ENCODE measurements at regions not wholly inside any gene's neighbourhood (a gene's known extent, or its start where the extent isn't known, plus 50 kb on each side); places are given as distances from the start of the nearest gene placed in this dataset.
A peak's percentile ranks its signal among the peaks of the same experiment; 100 is the strongest.
"Not testable (repeated sequence)": the region's sequence is repeated elsewhere in the genome, so short reads cannot be mapped to it uniquely, and the experiment has no call there.

DNA sequence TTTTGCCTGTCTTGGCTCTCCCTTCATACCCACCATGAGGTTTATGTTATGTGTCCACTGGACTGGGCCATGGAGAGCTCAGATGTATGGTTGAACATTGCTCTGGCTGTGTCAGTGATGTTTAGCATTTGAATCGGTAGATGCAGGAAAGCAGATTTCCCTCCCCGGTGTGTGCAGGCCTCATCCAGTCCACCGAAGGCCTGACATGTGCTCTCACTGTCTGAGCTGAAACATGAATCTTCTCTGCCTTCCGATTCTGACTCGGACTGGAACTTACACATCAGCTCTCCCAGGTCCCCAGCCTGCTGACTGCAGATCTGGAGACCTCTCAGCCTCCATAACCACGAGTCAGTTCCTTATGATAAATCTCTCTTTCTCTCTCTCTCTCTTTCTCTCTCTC, 72.4 kb upstream of the SLC66A3 start:
- H3K36me3 Mint-ChIP-seq (ENCODE audit: low read depth) = no peaks in the 10 kb centered on the region
- H3K4me1 Mint-ChIP-seq = no peaks in the 10 kb centered on the region
- Histone ChIP-seq H3K27ac (ENCODE audit: low read depth, low read length) (no peak overlapping the region), H3K4me1 (ENCODE audit: control insufficient read depth, insufficient read depth, low read length) (no peaks in the 10 kb centered on the region), H3K9me3 (ENCODE audit: control insufficient read depth, low read length) (no peaks in the 10 kb centered on the region), H3K36me3 (ENCODE audit: control insufficient read depth, insufficient read depth, low read length) (no peaks in the 10 kb centered on the region), H3K27me3 (ENCODE audit: control insufficient read depth, insufficient read depth, low read length, poor library complexity, severe bottlenecking) (no peaks in the 10 kb centered on the region), H3K4me3 (ENCODE audit: low read length) (no peak overlapping the region), H3K9ac (ENCODE audit: extremely low read depth, low read length, poor library complexity, severe bottlenecking) (no peak overlapping the region)
- no peak for DNase-seq
- H3K9me3 Mint-ChIP-seq = no peaks in the 10 kb centered on the region
- 90 to 94% methylated on average over 5 to 6 of the region's 6 CpGs for WGBS, 2 experiments (ENCODE audit: insufficient coverage in 1 of 2, insufficient read length in 1 of 2)
- H3K4me3 Mint-ChIP-seq = no peak overlapping the region
- H3K27me3 Mint-ChIP-seq (ENCODE audit: insufficient read depth) = no peaks in the 10 kb centered on the region
- TF ChIP-seq, protein P1, sequence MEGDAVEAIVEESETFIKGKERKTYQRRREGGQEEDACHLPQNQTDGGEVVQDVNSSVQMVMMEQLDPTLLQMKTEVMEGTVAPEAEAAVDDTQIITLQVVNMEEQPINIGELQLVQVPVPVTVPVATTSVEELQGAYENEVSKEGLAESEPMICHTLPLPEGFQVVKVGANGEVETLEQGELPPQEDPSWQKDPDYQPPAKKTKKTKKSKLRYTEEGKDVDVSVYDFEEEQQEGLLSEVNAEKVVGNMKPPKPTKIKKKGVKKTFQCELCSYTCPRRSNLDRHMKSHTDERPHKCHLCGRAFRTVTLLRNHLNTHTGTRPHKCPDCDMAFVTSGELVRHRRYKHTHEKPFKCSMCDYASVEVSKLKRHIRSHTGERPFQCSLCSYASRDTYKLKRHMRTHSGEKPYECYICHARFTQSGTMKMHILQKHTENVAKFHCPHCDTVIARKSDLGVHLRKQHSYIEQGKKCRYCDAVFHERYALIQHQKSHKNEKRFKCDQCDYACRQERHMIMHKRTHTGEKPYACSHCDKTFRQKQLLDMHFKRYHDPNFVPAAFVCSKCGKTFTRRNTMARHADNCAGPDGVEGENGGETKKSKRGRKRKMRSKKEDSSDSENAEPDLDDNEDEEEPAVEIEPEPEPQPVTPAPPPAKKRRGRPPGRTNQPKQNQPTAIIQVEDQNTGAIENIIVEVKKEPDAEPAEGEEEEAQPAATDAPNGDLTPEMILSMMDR (conservative IDR thresholded peaks at IDR 0.05) = no peak
- no peak overlapping the region for H3K27ac Mint-ChIP-seq

DNA sequence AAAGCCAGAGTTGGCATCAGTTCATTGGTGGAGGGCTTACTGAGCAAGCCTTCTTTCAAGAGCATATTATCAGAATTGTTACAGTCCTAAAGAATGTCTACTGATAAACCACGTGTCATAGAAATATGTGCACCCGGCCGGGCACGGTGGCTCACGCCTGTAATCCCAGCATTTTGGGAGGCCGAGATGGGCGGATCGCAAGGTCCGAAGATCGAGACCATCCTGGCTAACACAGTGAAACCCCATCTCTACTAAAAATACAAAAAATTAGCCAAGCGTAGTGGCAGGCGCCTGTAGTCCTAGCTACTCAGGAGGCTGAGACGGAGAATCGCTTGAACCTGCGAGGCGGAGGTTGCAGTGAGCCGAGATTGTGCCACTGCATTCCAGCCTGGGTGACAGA, 66.4 kb upstream of the SLC66A3 start:
- not testable (repeated sequence) for H3K9me3 Mint-ChIP-seq; H3K36me3 ChIP-seq (ENCODE audit: control insufficient read depth, insufficient read depth, low read length); H3K27ac ChIP-seq (ENCODE audit: low read depth, low read length); H3K36me3 Mint-ChIP-seq (ENCODE audit: low read depth); H3K27me3 ChIP-seq (ENCODE audit: control insufficient read depth, insufficient read depth, low read length, poor library complexity, severe bottlenecking); DNase-seq; H3K4me3 Mint-ChIP-seq; H3K4me1 ChIP-seq (ENCODE audit: control insufficient read depth, insufficient read depth, low read length); H3K27ac Mint-ChIP-seq; H3K9me3 ChIP-seq (ENCODE audit: control insufficient read depth, low read length); H3K4me3 ChIP-seq (ENCODE audit: low read length); H3K27me3 Mint-ChIP-seq (ENCODE audit: insufficient read depth); H3K9ac ChIP-seq (ENCODE audit: extremely low read depth, low read length, poor library complexity, severe bottlenecking)
- 92 to 95% methylated on average over 7 to 17 of the region's 17 CpGs for WGBS, 2 experiments (ENCODE audit: insufficient coverage in 1 of 2, insufficient read length in 1 of 2)
- H3K4me1 Mint-ChIP-seq = peaks cover 13% of the 10 kb centered on the region

DNA sequence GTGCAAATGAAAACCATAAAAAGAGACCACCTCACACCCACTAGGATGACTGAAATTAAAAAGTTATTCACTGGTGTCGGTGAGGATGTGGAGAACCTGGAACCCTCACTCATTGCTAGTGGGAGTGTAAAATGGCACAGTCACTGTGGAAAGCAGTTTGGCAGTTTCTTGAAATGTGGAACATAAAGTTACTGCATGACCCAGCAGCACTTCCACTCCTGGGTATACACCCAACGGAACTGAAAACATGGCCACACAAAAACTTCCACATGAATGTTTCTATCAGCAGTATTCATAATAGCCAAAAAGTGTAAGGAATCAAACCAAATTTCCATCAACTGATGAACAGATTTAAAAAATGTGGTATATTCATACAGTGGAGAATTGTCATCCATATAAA, 65.1 kb upstream of the SLC66A3 start:
- H3K4me3 ChIP-seq (ENCODE audit: low read length) = no peak overlapping the region
- DNase-seq = no peak
- H3K27me3 Mint-ChIP-seq (ENCODE audit: insufficient read depth) = peaks cover 1% of the 10 kb centered on the region
- H3K9me3 ChIP-seq (ENCODE audit: control insufficient read depth, low read length) = no peaks in the 10 kb centered on the region
- H3K9ac ChIP-seq (ENCODE audit: extremely low read depth, low read length, poor library complexity, severe bottlenecking) = no peak overlapping the region
- no peaks in the 10 kb centered on the region for H3K27me3 ChIP-seq (ENCODE audit: control insufficient read depth, insufficient read depth, low read length, poor library complexity, severe bottlenecking)
- TF ChIP-seq, protein P1 (conservative IDR thresholded peaks at IDR 0.05) = no peak
- H3K27ac ChIP-seq (ENCODE audit: low read depth, low read length) = no peak overlapping the region
- H3K27ac Mint-ChIP-seq = no peak overlapping the region
- no peaks in the 10 kb centered on the region for H3K36me3 Mint-ChIP-seq (ENCODE audit: low read depth)
- WGBS, 2 experiments (ENCODE audit: insufficient coverage in 1 of 2, insufficient read length in 1 of 2) = 87 to 92% methylated on average over 2 of the region's 2 CpGs
- H3K4me1 Mint-ChIP-seq = peaks cover 13% of the 10 kb centered on the region
- no peaks in the 10 kb centered on the region for H3K36me3 ChIP-seq (ENCODE audit: control insufficient read depth, insufficient read depth, low read length)
- peaks cover 4% of the 10 kb centered on the region for H3K4me1 ChIP-seq (ENCODE audit: control insufficient read depth, insufficient read depth, low read length)
- no peak overlapping the region for H3K4me3 Mint-ChIP-seq
- H3K9me3 Mint-ChIP-seq = no peaks in the 10 kb centered on the region

DNA sequence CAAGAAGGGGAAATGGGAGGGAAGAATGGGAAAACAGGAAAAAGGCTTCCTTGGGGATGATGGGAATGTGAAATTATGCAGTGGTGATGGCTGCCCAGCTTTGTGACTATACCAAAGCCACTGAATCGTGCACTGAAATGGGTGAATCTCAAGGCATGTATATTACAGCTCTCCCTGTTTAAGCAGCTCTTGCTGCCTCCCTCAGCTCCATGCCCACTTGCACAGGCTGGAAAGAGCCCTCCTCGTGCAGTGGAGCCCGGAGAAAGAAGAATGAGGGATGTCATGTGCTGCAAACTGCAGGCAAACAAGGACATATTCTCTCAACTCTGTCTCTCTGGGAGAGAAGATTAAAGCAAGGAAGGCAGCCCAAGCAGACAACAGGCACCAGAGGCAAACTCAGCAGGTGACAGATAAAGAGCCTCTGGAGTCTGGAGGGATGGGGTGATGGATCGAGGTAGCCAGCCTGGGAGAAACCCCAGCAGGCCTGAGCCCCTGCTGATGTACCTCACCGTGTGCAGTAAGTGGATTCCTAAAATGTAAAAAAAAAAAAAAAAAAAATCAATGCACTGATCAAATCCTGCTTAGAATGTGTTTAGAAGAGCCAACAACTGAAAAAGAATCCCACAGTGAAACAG, 62.4 kb upstream of the SLC66A3 start:
- 62 to 75% methylated on average over 2 to 4 of the region's 5 CpGs for WGBS, 2 experiments (ENCODE audit: insufficient coverage in 1 of 2, insufficient read length in 1 of 2)
- peaks cover 13% of the 10 kb centered on the region for H3K4me1 Mint-ChIP-seq
- H3K36me3 Mint-ChIP-seq (ENCODE audit: low read depth) = no peaks in the 10 kb centered on the region

More for the DNA sequence above, 62.4 kb upstream of the SLC66A3 start:
- Histone ChIP-seq H3K9me3 (ENCODE audit: control insufficient read depth, low read length) (no peaks in the 10 kb centered on the region), H3K27me3 (ENCODE audit: control insufficient read depth, insufficient read depth, low read length, poor library complexity, severe bottlenecking) (no peaks in the 10 kb centered on the region), H3K4me1 (ENCODE audit: control insufficient read depth, insufficient read depth, low read length) (peaks cover 4% of the 10 kb centered on the region), H3K27ac (ENCODE audit: low read depth, low read length) (no peak overlapping the region), H3K36me3 (ENCODE audit: control insufficient read depth, insufficient read depth, low read length) (no peaks in the 10 kb centered on the region), H3K9ac (ENCODE audit: extremely low read depth, low read length, poor library complexity, severe bottlenecking) (no peak overlapping the region), H3K4me3 (ENCODE audit: low read length) (no peak overlapping the region)
- no peaks in the 10 kb centered on the region for H3K9me3 Mint-ChIP-seq
- peak overlapping the region; percentile 63 for H3K27ac Mint-ChIP-seq
- H3K4me3 Mint-ChIP-seq = no peak overlapping the region
- peak; percentile 65 for DNase-seq
- H3K27me3 Mint-ChIP-seq (ENCODE audit: insufficient read depth) = peaks cover 1% of the 10 kb centered on the region
- TF ChIP-seq, protein P1 (conservative IDR thresholded peaks at IDR 0.05) = no peak
